Fibroblast of lung (primary cell): ENCODE measurements at regions not wholly inside any gene's neighbourhood (a gene's known extent, or its start where the extent isn't known, plus 50 kb on each side); places are given as distances from the start of the nearest gene placed in this dataset.
"Not testable (repeated sequence)": the region's sequence is repeated elsewhere in the genome, so short reads cannot be mapped to it uniquely, and the experiment has no call there.

Experiments
- DNase-seq, 2 donors: peaks; one replicate each; pipeline versions ENCODE4 v3.0.0 to v3.0.0-alpha.2; 2010; ENCODE audit warnings: low read depth in 2 of 2
- H2AFZ ChIP-seq: 2 replicates; pipeline ENCODE4 v1.5.1; 2012; ENCODE audit warnings: low read length, control low read depth, inconsistent platforms
- H3K27ac ChIP-seq: 2 replicates; pipeline ENCODE4 v1.5.1; 2011; ENCODE audit warnings: low read length, control low read depth; ENCODE audit not compliant: insufficient read depth
- H3K27me3 ChIP-seq: 2 replicates; pipeline ENCODE4 v1.5.1; 2011; ENCODE audit warnings: mild to moderate bottlenecking, low read length; ENCODE audit not compliant: control insufficient read depth, insufficient read depth
- H3K36me3 ChIP-seq: 2 replicates; pipeline ENCODE4 v1.5.1; 2011; ENCODE audit warnings: low read length; ENCODE audit not compliant: control insufficient read depth, insufficient read depth
- H3K4me1 ChIP-seq: 2 replicates; pipeline ENCODE4 v1.5.1; 2011; ENCODE audit warnings: low read length; ENCODE audit not compliant: control insufficient read depth, insufficient read depth; ENCODE audit errors: extremely low read depth
- H3K4me2 ChIP-seq: 2 replicates; pipeline ENCODE4 v1.5.1; 2011; ENCODE audit warnings: low read length, control low read depth; ENCODE audit not compliant: insufficient read depth; ENCODE audit errors: extremely low read depth
- H3K4me3 ChIP-seq, 4 experiments: fragments of 200-600 bp in 1 of 4; sonication (generic) in 1 of 4; replicated peaks in 1 of 4; 2 replicates each; pipeline ENCODE4 v1.5.1; 2011 to 2016; ENCODE audit warnings: low read length in 4 of 4, low read depth in 3 of 4, mild to moderate bottlenecking in 3 of 4, control low read depth in 2 of 4, inconsistent platforms in 1 of 4, mixed read lengths in 1 of 4; ENCODE audit not compliant: insufficient read depth in 1 of 4; ENCODE audit errors: control extremely low read depth in 1 of 4
- H3K79me2 ChIP-seq: 2 replicates; pipeline ENCODE4 v1.5.1; 2012; ENCODE audit warnings: mild to moderate bottlenecking, low read length, inconsistent platforms; ENCODE audit not compliant: control insufficient read depth, insufficient read depth
- H3K9ac ChIP-seq: 2 replicates; pipeline ENCODE4 v1.5.1; 2011; ENCODE audit warnings: mild to moderate bottlenecking, low read length, control low read depth; ENCODE audit not compliant: insufficient read depth
- H3K9me3 ChIP-seq: 2 replicates; pipeline ENCODE4 v1.5.1; 2012; ENCODE audit warnings: low read depth, low read length; ENCODE audit not compliant: control insufficient read depth, insufficient read depth
- H4K20me1 ChIP-seq: 2 replicates; pipeline ENCODE4 v1.5.1; 2011; ENCODE audit warnings: low read length; ENCODE audit not compliant: control insufficient read depth, insufficient read depth; ENCODE audit errors: extremely low read depth
- EZH2 ChIP-seq: IDR thresholded peaks from 2 replicates; pipeline ENCODE4 v1.5.1; 2012; ENCODE audit warnings: low read length, control low read depth, mild to moderate bottlenecking; ENCODE audit errors: missing control alignments
- TF ChIP-seq, protein P1 (sequence below), 2 donors: IDR thresholded peaks in 1 of 2; conservative IDR thresholded peaks in 1 of 2; 1 replicate in 1 of 2; 2 replicates in 1 of 2; pipeline ENCODE4 v1.5.1; 2011 to 2012; ENCODE audit warnings: low read length in 2 of 2, control low read depth in 1 of 2, inconsistent platforms in 1 of 2, low read depth in 1 of 2, mild to moderate bottlenecking in 1 of 2

DNA sequence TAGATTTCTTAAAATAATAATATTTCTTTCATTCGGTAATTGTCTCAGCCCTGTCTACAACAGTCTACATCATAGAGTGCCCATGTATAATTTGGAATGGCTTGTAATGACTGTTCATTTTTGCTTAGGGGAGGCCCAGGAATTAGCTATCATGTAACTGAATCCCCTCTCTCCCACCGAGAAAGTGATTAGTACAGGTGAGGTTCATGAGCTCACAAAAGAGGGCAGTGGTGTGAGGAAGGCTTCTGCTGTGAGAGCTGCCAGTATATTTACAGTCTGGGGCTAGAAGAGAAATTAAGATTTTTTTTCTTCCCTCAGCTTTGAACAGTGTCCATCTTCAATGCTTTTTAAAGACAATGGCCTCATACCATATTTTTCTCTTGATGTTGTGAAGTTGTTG is 340.7 kb downstream of the ADGRL2 start:
- H3K79me2 ChIP-seq = no peaks in the 10 kb centered on the region
- no peaks in the 10 kb centered on the region for H3K27me3 ChIP-seq
- H3K4me3 ChIP-seq = no peak overlapping the region
- no peaks in the 10 kb centered on the region for H3K4me1 ChIP-seq
- no peak overlapping the region for H3K4me2 ChIP-seq
- no peaks in the 10 kb centered on the region for H4K20me1 ChIP-seq
- H3K36me3 ChIP-seq = no peaks in the 10 kb centered on the region
- H3K9ac ChIP-seq = no peak overlapping the region
- TF ChIP-seq, protein P1, sequence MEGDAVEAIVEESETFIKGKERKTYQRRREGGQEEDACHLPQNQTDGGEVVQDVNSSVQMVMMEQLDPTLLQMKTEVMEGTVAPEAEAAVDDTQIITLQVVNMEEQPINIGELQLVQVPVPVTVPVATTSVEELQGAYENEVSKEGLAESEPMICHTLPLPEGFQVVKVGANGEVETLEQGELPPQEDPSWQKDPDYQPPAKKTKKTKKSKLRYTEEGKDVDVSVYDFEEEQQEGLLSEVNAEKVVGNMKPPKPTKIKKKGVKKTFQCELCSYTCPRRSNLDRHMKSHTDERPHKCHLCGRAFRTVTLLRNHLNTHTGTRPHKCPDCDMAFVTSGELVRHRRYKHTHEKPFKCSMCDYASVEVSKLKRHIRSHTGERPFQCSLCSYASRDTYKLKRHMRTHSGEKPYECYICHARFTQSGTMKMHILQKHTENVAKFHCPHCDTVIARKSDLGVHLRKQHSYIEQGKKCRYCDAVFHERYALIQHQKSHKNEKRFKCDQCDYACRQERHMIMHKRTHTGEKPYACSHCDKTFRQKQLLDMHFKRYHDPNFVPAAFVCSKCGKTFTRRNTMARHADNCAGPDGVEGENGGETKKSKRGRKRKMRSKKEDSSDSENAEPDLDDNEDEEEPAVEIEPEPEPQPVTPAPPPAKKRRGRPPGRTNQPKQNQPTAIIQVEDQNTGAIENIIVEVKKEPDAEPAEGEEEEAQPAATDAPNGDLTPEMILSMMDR (conservative IDR thresholded peaks at IDR 0.05 in 1 of 2, IDR thresholded peaks at IDR 0.05 in 1 of 2; ENCODE audit: low read depth in 1 of 2, low read length in 2 of 2) = no peak
- no peak for TF ChIP-seq EZH2
- no peak overlapping the region for H3K27ac ChIP-seq
- H3K9me3 ChIP-seq = no peaks in the 10 kb centered on the region
- no peak overlapping the region for H2AFZ ChIP-seq
- DNase-seq = no peak

GRCh38 chr1:82139751-82140468 is 339.2 kb downstream of the ADGRL2 start:
- Histone ChIP-seq H3K4me1 (no peaks in the 10 kb centered on the region), H3K36me3 (no peaks in the 10 kb centered on the region), H3K4me2 (no peak overlapping the region), H3K27ac (no peak overlapping the region), H4K20me1 (no peaks in the 10 kb centered on the region), H2AFZ (no peak overlapping the region), H3K79me2 (no peaks in the 10 kb centered on the region), H3K9ac (no peak overlapping the region), H3K27me3 (no peaks in the 10 kb centered on the region), H3K4me3 (no peak overlapping the region), H3K9me3 (no peaks in the 10 kb centered on the region)
- no peak for TF ChIP-seq EZH2
- DNase-seq = peak in 1 of 2 donors; percentile 58

- not testable (repeated sequence) for H4K20me1 ChIP-seq, H2AFZ ChIP-seq, H3K4me3 ChIP-seq, H3K9ac ChIP-seq, H3K27ac ChIP-seq, H3K27me3 ChIP-seq, H3K36me3 ChIP-seq, DNase-seq, H3K4me2 ChIP-seq, H3K79me2 ChIP-seq, H3K4me1 ChIP-seq, H3K9me3 ChIP-seq
Measured at GRCh38 chr1:82136351-82136750, 335.6 kb downstream of the ADGRL2 start.

GRCh38 chr1:82125866-82126265 is 325.1 kb downstream of the ADGRL2 start:
- no peaks in the 10 kb centered on the region for H3K36me3 ChIP-seq
- H3K9me3 ChIP-seq = no peaks in the 10 kb centered on the region
- no peak overlapping the region for H3K27ac ChIP-seq
- no peak for DNase-seq
- no peaks in the 10 kb centered on the region for H4K20me1 ChIP-seq
- no peaks in the 10 kb centered on the region for H3K79me2 ChIP-seq
- H3K4me2 ChIP-seq = no peak overlapping the region
- H3K27me3 ChIP-seq = no peaks in the 10 kb centered on the region
- H3K4me1 ChIP-seq = no peaks in the 10 kb centered on the region
- H3K4me3 ChIP-seq = no peak overlapping the region
- H3K9ac ChIP-seq = no peak overlapping the region
- TF ChIP-seq EZH2 = no peak
- TF ChIP-seq, protein P1 (conservative IDR thresholded peaks at IDR 0.05 in 1 of 2, IDR thresholded peaks at IDR 0.05 in 1 of 2; ENCODE audit: low read depth in 1 of 2, low read length in 2 of 2) = no peak
- H2AFZ ChIP-seq = no peak overlapping the region
